NOMO-1 treated with DMSO at 0.1 percent for 48 hours (cell line): ENCODE measurements at regions not wholly inside any gene's neighbourhood (a gene's known extent, or its start where the extent isn't known, plus 50 kb on each side); places are given as distances from the start of the nearest gene placed in this dataset.

ENCODE experiments used
- DNase-seq: peaks from one replicate; lab custom pipeline; 2025; ENCODE audit not compliant: unreplicated experiment; lab: John Stamatoyannopoulos, UW

GRCh38 chr17:36752096-36752888 lies 150.9 kb downstream of the MRM1 start:
- no peak for DNase-seq

- no peak for DNase-seq
Measured at GRCh38 chr17:36755586-36755985, 154.2 kb downstream of the MRM1 start.

- DNase-seq, result no peak
Measured at GRCh38 chr17:36756695-36757094, 155.3 kb downstream of the MRM1 start.

- no peak for DNase-seq
Measured at GRCh38 chr17:36760425-36760824, 159.0 kb downstream of the MRM1 start.

GRCh38 chr17:36761203-36761950 lies 160.0 kb downstream of the MRM1 start:
- no peak for DNase-seq

GRCh38 chr17:36765436-36766043 lies 164.2 kb downstream of the MRM1 start:
- DNase-seq, result no peak

GRCh38 chr17:36768394-36768793 lies 167.0 kb downstream of the MRM1 start:
- no peak for DNase-seq

- DNase-seq, result no peak
Measured at GRCh38 chr17:36773039-36773438, 164.2 kb upstream of the LHX1 start.

GRCh38 chr17:36777118-36777517 lies 160.2 kb upstream of the LHX1 start:
- no peak for DNase-seq

- no peak for DNase-seq
Measured at GRCh38 chr17:36778448-36778847, 158.8 kb upstream of the LHX1 start.

GRCh38 chr17:36779550-36779949 lies 157.7 kb upstream of the LHX1 start:
- DNase-seq, result no peak

- DNase-seq, result no peak
Measured at GRCh38 chr17:36784633-36785032, 152.6 kb upstream of the LHX1 start.

GRCh38 chr17:36786867-36787266 lies 150.4 kb upstream of the LHX1 start:
- no peak for DNase-seq

GRCh38 chr17:36791150-36791941 lies 145.9 kb upstream of the LHX1 start:
- DNase-seq, result no peak

- DNase-seq, result no peak
Measured at GRCh38 chr17:36791942-36792475, 145.3 kb upstream of the LHX1 start.

- DNase-seq, result no peak
Measured at GRCh38 chr17:36792849-36793248, 144.4 kb upstream of the LHX1 start.

- DNase-seq, result no peak
Measured at GRCh38 chr17:36793976-36794375, 143.3 kb upstream of the LHX1 start.

- DNase-seq, result no peak
Measured at GRCh38 chr17:36807496-36808179, 129.6 kb upstream of the LHX1 start.

- no peak for DNase-seq
Measured at GRCh38 chr17:36808180-36808661, 129.1 kb upstream of the LHX1 start.

- no peak for DNase-seq
Measured at GRCh38 chr17:36812762-36813161, 124.5 kb upstream of the LHX1 start.
